Upper lobe of right lung (tissue), 1 donor: ENCODE measurements at regions not wholly inside any gene's neighbourhood (a gene's known extent, or its start where the extent isn't known, plus 50 kb on each side); places are given as distances from the start of the nearest gene placed in this dataset.

Experiments
- ATAC-seq: fragments of 200-7000 bp; cut with Tn5 transposase; one replicate; pipeline ENCODE4 v1.9.1; 2020; ENCODE audit warnings: mild to moderate bottlenecking, moderate library complexity
- DNase-seq: peaks from one replicate; pipeline ENCODE4 v3.0.0-alpha.2; 2020
- H3K27ac ChIP-seq: fragments of 200-600 bp; one replicate; pipeline ENCODE4 v1.8.0; 2022
- H3K27me3 ChIP-seq: fragments of 200-600 bp; one replicate; pipeline ENCODE4 v1.8.0; 2022; ENCODE audit warnings: mild to moderate bottlenecking
- H3K36me3 ChIP-seq: fragments of 200-600 bp; one replicate; pipeline ENCODE4 v1.8.0; 2022
- H3K4me1 ChIP-seq: fragments of 200-600 bp; one replicate; pipeline ENCODE4 v1.8.0; 2022
- H3K4me3 ChIP-seq: fragments of 200-600 bp; one replicate; pipeline ENCODE4 v1.8.0; 2022; ENCODE audit warnings: mild to moderate bottlenecking
- H3K9me3 ChIP-seq: fragments of 200-600 bp; one replicate; pipeline ENCODE4 v1.8.0; 2022
- intact Hi-C: fragments of 100-400 bp; cut with DNase I; formaldehyde crosslinking; loops from one replicate; pipeline ENCODE4 v1.11.0; 2022
- TF ChIP-seq, protein P1 (sequence below): fragments of 200-600 bp; IDR thresholded peaks from one replicate; pipeline ENCODE4 v1.8.0; 2022; ENCODE audit warnings: antibody characterized with exemption
- donor health status: DM: no; HTN: yes; CAD: no; lungs with severe emphysema.

DNA sequence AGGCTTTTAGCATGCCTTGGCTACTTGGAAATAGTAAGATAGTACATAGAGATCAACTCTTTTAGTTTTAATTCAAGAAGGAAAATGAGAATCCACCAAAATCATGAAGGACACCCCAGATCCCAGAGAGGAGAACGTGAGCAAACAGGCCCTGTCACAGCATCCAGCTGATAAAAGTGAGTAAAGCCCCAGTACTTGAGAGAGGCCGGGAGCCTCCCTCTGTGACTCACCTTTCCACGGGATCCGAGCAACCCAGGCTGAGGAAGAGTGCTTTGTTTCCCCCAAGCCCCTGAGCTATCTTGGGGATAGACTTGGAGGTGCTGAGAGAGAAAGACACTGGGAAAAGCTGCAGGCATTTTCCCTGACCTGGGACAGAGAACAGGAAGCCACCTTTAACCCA, 238.6 kb downstream of the DUSP10 start:
- H3K27ac ChIP-seq = no peak overlapping the region
- H3K9me3 ChIP-seq = no peaks in the 10 kb centered on the region
- H3K4me1 ChIP-seq = no peaks in the 10 kb centered on the region
- no peaks in the 10 kb centered on the region for H3K36me3 ChIP-seq
- H3K27me3 ChIP-seq = no peaks in the 10 kb centered on the region
- TF ChIP-seq, protein P1, sequence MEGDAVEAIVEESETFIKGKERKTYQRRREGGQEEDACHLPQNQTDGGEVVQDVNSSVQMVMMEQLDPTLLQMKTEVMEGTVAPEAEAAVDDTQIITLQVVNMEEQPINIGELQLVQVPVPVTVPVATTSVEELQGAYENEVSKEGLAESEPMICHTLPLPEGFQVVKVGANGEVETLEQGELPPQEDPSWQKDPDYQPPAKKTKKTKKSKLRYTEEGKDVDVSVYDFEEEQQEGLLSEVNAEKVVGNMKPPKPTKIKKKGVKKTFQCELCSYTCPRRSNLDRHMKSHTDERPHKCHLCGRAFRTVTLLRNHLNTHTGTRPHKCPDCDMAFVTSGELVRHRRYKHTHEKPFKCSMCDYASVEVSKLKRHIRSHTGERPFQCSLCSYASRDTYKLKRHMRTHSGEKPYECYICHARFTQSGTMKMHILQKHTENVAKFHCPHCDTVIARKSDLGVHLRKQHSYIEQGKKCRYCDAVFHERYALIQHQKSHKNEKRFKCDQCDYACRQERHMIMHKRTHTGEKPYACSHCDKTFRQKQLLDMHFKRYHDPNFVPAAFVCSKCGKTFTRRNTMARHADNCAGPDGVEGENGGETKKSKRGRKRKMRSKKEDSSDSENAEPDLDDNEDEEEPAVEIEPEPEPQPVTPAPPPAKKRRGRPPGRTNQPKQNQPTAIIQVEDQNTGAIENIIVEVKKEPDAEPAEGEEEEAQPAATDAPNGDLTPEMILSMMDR = no peak
- DNase-seq = no peak
- intact Hi-C loops = no loop called here
- H3K4me3 ChIP-seq = no peak overlapping the region
- ATAC-seq = no peak

DNA sequence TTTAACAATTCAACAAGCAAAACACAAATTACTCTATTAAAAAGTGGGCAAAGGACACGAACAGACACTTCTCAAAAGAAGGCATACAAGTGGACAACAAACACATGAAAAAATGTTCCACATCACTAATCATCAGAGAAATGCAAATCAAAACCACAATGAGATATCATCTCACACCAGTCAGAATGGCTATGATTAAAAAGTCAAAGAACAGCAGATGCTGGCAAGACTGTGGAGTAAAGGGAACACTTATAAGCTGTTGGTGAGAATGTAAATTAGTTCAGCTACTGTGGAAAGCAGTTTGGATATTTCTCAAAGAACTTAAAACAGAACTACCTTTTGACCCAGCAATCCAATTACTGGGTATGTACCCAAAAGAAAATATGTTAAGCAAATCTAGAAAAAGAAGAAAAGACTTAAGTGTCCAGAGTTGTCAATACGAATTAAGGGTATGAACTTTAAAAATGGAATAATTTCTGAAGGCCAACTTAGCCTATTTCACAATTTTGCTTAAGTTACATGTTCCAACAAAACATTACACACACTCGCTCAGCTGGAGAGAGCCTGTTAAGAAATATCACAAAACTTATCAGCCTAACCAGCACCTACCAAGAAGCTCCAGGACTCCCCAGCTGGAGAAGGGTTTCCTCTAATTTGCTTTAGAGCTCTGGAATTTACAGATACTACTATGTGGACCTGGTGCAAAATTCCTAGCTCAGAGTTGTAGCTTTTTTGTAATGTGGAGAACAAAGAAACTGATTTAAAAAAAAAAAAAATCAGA, 232.1 kb downstream of the DUSP10 start:
- H3K9me3 ChIP-seq = no peaks in the 10 kb centered on the region
- no peak overlapping the region for H3K27ac ChIP-seq
- no peaks in the 10 kb centered on the region for H3K36me3 ChIP-seq
- ATAC-seq (no peak), DNase-seq (no peak)
- TF ChIP-seq, protein P1 = no peak
- H3K27me3 ChIP-seq = no peaks in the 10 kb centered on the region
- intact Hi-C loops = no loop called here
- no peak overlapping the region for H3K4me3 ChIP-seq
- H3K4me1 ChIP-seq = no peaks in the 10 kb centered on the region

DNA sequence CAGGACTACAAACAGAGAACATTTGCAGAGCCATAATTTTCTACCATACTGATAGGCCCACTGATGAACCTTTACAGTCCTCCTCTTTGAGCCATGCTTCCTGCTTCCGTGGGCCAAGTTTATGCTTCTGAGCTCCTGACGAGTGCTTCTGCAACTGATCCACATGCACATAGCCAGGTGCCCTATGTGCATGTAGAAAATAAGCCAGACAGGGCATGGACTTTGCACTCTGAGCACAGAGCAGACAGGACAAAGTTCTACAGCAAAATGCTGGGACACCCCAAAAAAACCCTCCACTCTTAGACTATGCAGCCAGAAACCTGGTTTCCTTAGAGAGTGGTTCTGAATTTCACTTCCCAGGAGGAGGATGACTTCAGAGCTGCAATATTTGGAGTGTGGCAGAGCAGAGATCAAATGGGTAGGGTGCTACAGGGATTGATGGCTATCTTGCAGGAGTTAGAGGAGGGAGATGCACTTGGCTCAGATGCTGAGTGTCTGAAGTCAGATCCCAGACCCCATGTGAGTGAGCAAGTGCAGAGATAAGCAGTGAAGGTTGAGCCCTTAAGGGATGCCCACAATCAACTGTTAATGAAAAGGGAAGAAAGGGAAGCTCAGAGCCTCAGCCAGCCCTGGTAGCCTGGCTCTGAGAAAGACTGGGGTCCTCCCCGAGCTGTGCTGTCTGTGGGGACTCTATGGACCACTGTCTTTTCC, 230.9 kb downstream of the DUSP10 start:
- no peak overlapping the region for H3K27ac ChIP-seq
- ATAC-seq = no peak
- TF ChIP-seq, protein P1 = no peak
- no peak overlapping the region for H3K4me3 ChIP-seq
- no peaks in the 10 kb centered on the region for H3K36me3 ChIP-seq
- no peak for DNase-seq
- H3K27me3 ChIP-seq = no peaks in the 10 kb centered on the region
- intact Hi-C loops = no loop called here
- no peaks in the 10 kb centered on the region for H3K9me3 ChIP-seq
- H3K4me1 ChIP-seq = no peaks in the 10 kb centered on the region

DNA sequence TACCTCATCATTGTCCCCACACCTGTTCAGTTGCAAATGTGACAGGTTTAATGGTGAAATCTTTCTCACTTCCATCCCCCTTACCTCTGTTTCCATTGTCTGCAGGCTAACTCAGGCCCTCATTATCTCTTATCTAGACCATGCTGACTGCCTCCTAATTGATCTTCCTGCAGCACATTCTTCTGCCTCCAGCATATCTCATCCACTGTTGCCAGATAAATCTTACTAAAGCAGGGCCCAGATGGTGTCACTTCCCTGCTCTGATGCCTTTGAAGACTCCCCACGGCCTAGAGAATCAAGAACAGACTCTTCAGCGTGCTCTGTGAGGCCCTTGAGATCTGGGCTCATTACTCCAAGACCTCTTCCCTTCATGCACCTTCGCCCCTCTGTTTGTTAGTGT, 230.1 kb downstream of the DUSP10 start:
- H3K4me1 ChIP-seq = no peaks in the 10 kb centered on the region
- DNase-seq = no peak
- H3K9me3 ChIP-seq = no peaks in the 10 kb centered on the region
- no peak overlapping the region for H3K4me3 ChIP-seq
- no peak for ATAC-seq
- intact Hi-C loops = no loop called here
- H3K27ac ChIP-seq = no peak overlapping the region
- TF ChIP-seq, protein P1 = no peak
- H3K27me3 ChIP-seq = no peaks in the 10 kb centered on the region
- H3K36me3 ChIP-seq = no peaks in the 10 kb centered on the region

DNA sequence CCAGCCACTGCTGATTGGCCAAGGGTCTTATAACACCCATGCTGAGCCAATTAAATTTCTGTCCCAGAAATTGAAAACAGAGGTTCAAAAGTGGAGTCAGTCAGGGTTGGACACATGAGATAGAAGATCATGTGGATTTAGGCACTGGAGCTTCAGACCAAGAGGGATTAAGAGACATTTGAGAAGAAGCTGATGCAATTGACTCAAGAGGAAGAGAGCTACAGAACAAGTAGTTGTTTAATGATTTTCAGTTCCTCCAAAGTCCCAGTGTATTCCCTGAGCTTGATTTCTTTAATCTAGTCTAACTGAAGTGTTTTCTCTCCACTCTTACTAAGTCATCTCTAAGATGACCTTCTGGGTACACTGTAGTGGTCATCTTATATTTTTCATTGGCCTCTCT, 227.1 kb downstream of the DUSP10 start:
- ATAC-seq = no peak

More for the DNA sequence above, 227.1 kb downstream of the DUSP10 start:
- intact Hi-C loops = no loop called here
- H3K4me1 ChIP-seq = no peaks in the 10 kb centered on the region
- H3K36me3 ChIP-seq = no peaks in the 10 kb centered on the region
- no peak for DNase-seq
- H3K4me3 ChIP-seq = no peak overlapping the region
- H3K9me3 ChIP-seq = no peaks in the 10 kb centered on the region
- TF ChIP-seq, protein P1 = no peak
- no peaks in the 10 kb centered on the region for H3K27me3 ChIP-seq
- no peak overlapping the region for H3K27ac ChIP-seq
